Ishikawa (cell line): ENCODE measurements at regions not wholly inside any gene's neighbourhood (a gene's known extent, or its start where the extent isn't known, plus 50 kb on each side); places are given as distances from the start of the nearest gene placed in this dataset.

Experiments used
- CEBPB ChIP-seq: IDR thresholded peaks from 2 replicates; pipeline ENCODE4 v1.6.1; 2012
- CREB1 ChIP-seq: IDR thresholded peaks from 2 replicates; pipeline ENCODE4 v1.6.1; 2012; ENCODE audit warnings: low read depth
- EGR1 ChIP-seq: IDR thresholded peaks from 2 replicates; pipeline ENCODE4 v1.6.1; 2012
- EP300 ChIP-seq: IDR thresholded peaks from 2 replicates; pipeline ENCODE4 v1.6.1; 2012; ENCODE audit warnings: borderline replicate concordance
- FOXM1 ChIP-seq: IDR thresholded peaks from 2 replicates; pipeline ENCODE4 v1.6.1; 2012; ENCODE audit warnings: low read depth, borderline replicate concordance
- MAX ChIP-seq: IDR thresholded peaks from 2 replicates; pipeline ENCODE4 v1.6.1; 2012
- NFIC ChIP-seq: IDR thresholded peaks from 2 replicates; pipeline ENCODE4 v1.6.1; 2012
- RAD21 ChIP-seq: IDR thresholded peaks from 2 replicates; pipeline ENCODE4 v1.6.1; 2012; ENCODE audit warnings: low read depth
- TAF1 ChIP-seq: IDR thresholded peaks from 2 replicates; pipeline ENCODE4 v1.6.1; 2012; ENCODE audit warnings: low read depth, mild to moderate bottlenecking
- TCF12 ChIP-seq: IDR thresholded peaks from 2 replicates; pipeline ENCODE4 v1.6.1; 2012; ENCODE audit warnings: low read depth
- TEAD4 ChIP-seq: IDR thresholded peaks from 2 replicates; pipeline ENCODE4 v1.6.1; 2012
- USF1 ChIP-seq: IDR thresholded peaks from 2 replicates; pipeline ENCODE4 v1.6.1; 2012
- YY1 ChIP-seq: IDR thresholded peaks from 2 replicates; pipeline ENCODE4 v1.6.1; 2012; ENCODE audit warnings: low read depth
- ZBTB7A ChIP-seq: IDR thresholded peaks from 2 replicates; pipeline ENCODE4 v1.6.1; 2012; ENCODE audit warnings: low read depth
- TF ChIP-seq, protein P1 (sequence below): IDR thresholded peaks from 2 replicates; pipeline ENCODE4 v1.6.1; 2012; ENCODE audit warnings: low read depth, mild to moderate bottlenecking

DNA sequence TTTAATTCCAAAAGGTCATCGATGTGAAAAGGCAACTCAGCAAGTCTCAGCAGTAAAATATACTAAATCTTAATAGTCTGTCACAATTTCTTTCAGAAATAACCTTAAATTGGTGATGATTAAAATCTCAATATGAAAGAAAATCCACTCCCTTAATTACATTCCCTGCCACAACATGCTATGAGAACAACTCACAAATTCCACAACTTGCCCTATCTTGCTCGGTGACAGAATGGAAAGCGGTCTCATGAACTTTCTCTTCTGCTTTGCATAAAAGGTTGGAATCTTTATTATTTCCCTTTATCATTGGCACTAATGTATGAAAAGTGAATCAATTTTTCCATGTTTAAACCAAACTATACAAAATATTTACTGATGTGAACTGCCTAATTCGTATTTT is 380.8 kb downstream of the TMA16 start:
- no peak for TF ChIP-seq FOXM1
- no peak for TF ChIP-seq TEAD4
- no peak for TF ChIP-seq EP300
- TF ChIP-seq CEBPB, result no peak
- TF ChIP-seq, protein P1, sequence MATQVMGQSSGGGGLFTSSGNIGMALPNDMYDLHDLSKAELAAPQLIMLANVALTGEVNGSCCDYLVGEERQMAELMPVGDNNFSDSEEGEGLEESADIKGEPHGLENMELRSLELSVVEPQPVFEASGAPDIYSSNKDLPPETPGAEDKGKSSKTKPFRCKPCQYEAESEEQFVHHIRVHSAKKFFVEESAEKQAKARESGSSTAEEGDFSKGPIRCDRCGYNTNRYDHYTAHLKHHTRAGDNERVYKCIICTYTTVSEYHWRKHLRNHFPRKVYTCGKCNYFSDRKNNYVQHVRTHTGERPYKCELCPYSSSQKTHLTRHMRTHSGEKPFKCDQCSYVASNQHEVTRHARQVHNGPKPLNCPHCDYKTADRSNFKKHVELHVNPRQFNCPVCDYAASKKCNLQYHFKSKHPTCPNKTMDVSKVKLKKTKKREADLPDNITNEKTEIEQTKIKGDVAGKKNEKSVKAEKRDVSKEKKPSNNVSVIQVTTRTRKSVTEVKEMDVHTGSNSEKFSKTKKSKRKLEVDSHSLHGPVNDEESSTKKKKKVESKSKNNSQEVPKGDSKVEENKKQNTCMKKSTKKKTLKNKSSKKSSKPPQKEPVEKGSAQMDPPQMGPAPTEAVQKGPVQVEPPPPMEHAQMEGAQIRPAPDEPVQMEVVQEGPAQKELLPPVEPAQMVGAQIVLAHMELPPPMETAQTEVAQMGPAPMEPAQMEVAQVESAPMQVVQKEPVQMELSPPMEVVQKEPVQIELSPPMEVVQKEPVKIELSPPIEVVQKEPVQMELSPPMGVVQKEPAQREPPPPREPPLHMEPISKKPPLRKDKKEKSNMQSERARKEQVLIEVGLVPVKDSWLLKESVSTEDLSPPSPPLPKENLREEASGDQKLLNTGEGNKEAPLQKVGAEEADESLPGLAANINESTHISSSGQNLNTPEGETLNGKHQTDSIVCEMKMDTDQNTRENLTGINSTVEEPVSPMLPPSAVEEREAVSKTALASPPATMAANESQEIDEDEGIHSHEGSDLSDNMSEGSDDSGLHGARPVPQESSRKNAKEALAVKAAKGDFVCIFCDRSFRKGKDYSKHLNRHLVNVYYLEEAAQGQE, result no peak
- no peak for TF ChIP-seq TAF1
- no peak for TF ChIP-seq YY1
- TF ChIP-seq MAX, result no peak
- TF ChIP-seq CREB1, result no peak
- no peak for TF ChIP-seq TCF12
- no peak for TF ChIP-seq ZBTB7A
- no peak for TF ChIP-seq USF1
- TF ChIP-seq NFIC, result no peak
- TF ChIP-seq EGR1, result no peak
- no peak for TF ChIP-seq RAD21

- TF ChIP-seq NFIC, result no peak
- TF ChIP-seq YY1, result no peak
- TF ChIP-seq CEBPB, result no peak
- TF ChIP-seq, protein P1, result no peak
- TF ChIP-seq TEAD4, result no peak
- TF ChIP-seq TCF12, result no peak
- no peak for TF ChIP-seq MAX
Observed at GRCh38 chr4:163878336-163879121, 384.0 kb downstream of the TMA16 start.

DNA sequence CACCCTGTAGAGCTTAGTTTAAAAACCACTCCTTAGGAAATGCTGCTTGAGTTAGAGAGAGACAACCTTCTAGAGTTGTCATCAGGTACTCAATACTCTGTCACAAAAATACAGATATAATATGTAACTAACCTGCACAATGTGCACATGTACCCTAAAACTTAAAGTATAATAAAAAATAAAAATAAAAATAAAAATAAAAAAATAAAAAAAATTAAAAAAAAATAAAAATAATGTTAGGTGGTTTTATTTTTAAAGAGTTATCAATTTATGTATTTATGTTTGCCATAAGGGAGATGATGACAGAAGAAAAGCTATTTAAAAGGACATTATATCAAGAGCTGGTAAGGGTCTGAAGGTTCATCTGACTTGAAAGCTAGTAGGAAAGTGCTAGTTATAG is 397.9 kb downstream of the TMA16 start:
- TF ChIP-seq USF1, result no peak
- no peak for TF ChIP-seq RAD21
- no peak for TF ChIP-seq FOXM1
- TF ChIP-seq YY1, result no peak
- no peak for TF ChIP-seq EGR1
- TF ChIP-seq MAX, result no peak
- TF ChIP-seq TCF12, result no peak
- TF ChIP-seq EP300, result no peak
- TF ChIP-seq TEAD4, result no peak
- TF ChIP-seq CEBPB, result no peak
- TF ChIP-seq ZBTB7A, result no peak
- no peak for TF ChIP-seq CREB1
- TF ChIP-seq, protein P1, result no peak
- no peak for TF ChIP-seq TAF1
- no peak for TF ChIP-seq NFIC

DNA sequence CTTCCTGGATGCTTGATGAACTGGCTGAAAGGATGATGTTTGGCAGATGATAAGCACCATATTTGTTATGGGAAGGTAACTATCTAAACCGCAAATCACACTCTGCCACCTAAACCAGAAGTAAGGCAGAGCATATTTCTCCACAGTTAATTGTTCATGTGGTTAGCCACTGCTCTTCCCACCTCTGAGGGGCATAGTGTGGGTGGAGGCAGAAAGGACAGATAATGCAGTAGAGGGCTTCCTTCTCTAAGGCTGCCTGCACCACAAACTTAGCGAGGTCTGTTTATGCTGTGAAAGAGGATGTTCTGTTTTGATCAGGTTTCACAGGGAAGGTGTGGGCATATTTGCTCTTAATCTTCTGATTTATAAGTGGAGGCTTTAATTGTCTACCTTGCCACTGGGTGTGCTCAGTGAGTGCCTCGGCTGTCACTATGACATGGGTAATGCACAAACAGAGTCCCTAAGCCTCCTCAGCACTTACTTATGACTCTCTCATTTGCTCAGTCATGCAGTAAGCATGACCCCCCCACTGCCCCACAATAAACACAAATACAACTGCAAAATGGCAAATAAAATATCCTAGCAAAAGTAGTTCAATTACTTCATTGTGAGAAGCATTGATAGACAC is 401.0 kb downstream of the TMA16 start:
- TF ChIP-seq TAF1 (no peak), MAX (no peak), USF1 (no peak), FOXM1 (no peak), TEAD4 (no peak), EGR1 (no peak), CREB1 (no peak)
- TF ChIP-seq, protein P1, result no peak
